IMR-90 (cell line): ENCODE measurements at regions not wholly inside any gene's neighbourhood (a gene's known extent, or its start where the extent isn't known, plus 50 kb on each side); places are given as distances from the start of the nearest gene placed in this dataset.
A peak's percentile ranks its signal among the peaks of the same experiment; 100 is the strongest.

ENCODE experiments used
- ATAC-seq: fragments of 200-7000 bp; cut with Tn5 transposase; 2 replicates; pipeline ENCODE4 v1.9.1; 2020; ENCODE audit warnings: low read depth, mild to moderate bottlenecking, moderate library complexity
- BruUV-seq: library from RNA; stranded (reverse); fragments of 400-500 nt; replicated peaks from 2 replicates; lab custom pipeline; 2021; lab: Mats Ljungman, UMichigan
- CTCF ChIA-PET: fragments of 300-600 bp; formaldehyde crosslinking; extraction: SDS; loops from one replicate; lab custom pipeline; 2021; ENCODE audit warnings: antibody characterized with exemption; lab: Yijun Ruan, JAX
- POLR2A ChIA-PET: fragments of 300-600 bp; sonication (Branson Sonifier 250); formaldehyde crosslinking; loops from one replicate; lab custom pipeline; 2022; ENCODE audit warnings: antibody characterized with exemption; ENCODE audit not compliant: unreplicated experiment; lab: Charles Lee
- DNase-seq: peaks from one replicate; pipeline ENCODE4 v3.0.0; 2013
- H2AFZ ChIP-seq: replicated peaks from 2 replicates; pipeline ENCODE3; 2013; ENCODE audit warnings: low read length, mild to moderate bottlenecking; ENCODE audit not compliant: poor library complexity
- H2AK5ac ChIP-seq: 2 replicates; pipeline ENCODE4 v1.6.1; 2013; ENCODE audit warnings: low read depth, low read length, inconsistent platforms
- H2AK9ac ChIP-seq: replicated peaks from 2 replicates; pipeline ENCODE3; 2013; ENCODE audit warnings: mild to moderate bottlenecking, low read depth, low read length, moderate library complexity; ENCODE audit not compliant: poor library complexity
- H2BK120ac ChIP-seq: 2 replicates; pipeline ENCODE4 v1.6.1; 2013; ENCODE audit warnings: low read depth, low read length, inconsistent platforms
- H2BK15ac ChIP-seq: 3 replicates; pipeline ENCODE4 v1.6.1; 2013; ENCODE audit warnings: low read depth, low read length, inconsistent platforms
- H2BK20ac ChIP-seq: 2 replicates; pipeline ENCODE4 v1.6.1; 2013; ENCODE audit warnings: low read depth, mild to moderate bottlenecking, inconsistent platforms, low read length, moderate library complexity
- H2BK5ac ChIP-seq: 2 replicates; pipeline ENCODE4 v1.6.1; 2013; ENCODE audit warnings: mild to moderate bottlenecking, low read depth, low read length, inconsistent platforms; ENCODE audit not compliant: poor library complexity, severe bottlenecking
- H3K14ac ChIP-seq: replicated peaks from 2 replicates; pipeline ENCODE4 v1.6.1; 2013; ENCODE audit warnings: low read depth, low read length, inconsistent platforms
- H3K18ac ChIP-seq: 2 replicates; pipeline ENCODE4 v1.6.1; 2013; ENCODE audit warnings: low read depth, low read length, control low read depth
- H3K23ac ChIP-seq: 2 replicates; pipeline ENCODE4 v1.6.1; 2013; ENCODE audit warnings: low read depth, low read length, inconsistent platforms
- H3K27ac ChIP-seq: 2 replicates; pipeline ENCODE4 v1.5.1; 2013; ENCODE audit warnings: mild to moderate bottlenecking, control low read depth, low read length; ENCODE audit not compliant: insufficient read depth
- H3K27me3 ChIP-seq: 2 replicates; pipeline ENCODE4 v1.6.1; 2013; ENCODE audit warnings: low read length; ENCODE audit not compliant: control insufficient read depth, insufficient read depth
- H3K36me3 ChIP-seq: 2 replicates; pipeline ENCODE4 v1.6.1; 2013; ENCODE audit warnings: low read length, mixed read lengths; ENCODE audit not compliant: control insufficient read depth, insufficient read depth
- H3K4ac ChIP-seq: 2 replicates; pipeline ENCODE4 v1.6.1; 2013; ENCODE audit warnings: low read depth, low read length, inconsistent platforms
- H3K4me1 ChIP-seq: 2 replicates; pipeline ENCODE4 v1.6.1; 2013; ENCODE audit warnings: low read length, mixed read lengths; ENCODE audit not compliant: control insufficient read depth, insufficient read depth
- H3K4me2 ChIP-seq: 2 replicates; pipeline ENCODE4 v1.6.1; 2013; ENCODE audit warnings: low read depth, mild to moderate bottlenecking, control low read depth, low read length, moderate library complexity
- H3K4me3 ChIP-seq: 2 replicates; pipeline ENCODE4 v1.5.1; 2013; ENCODE audit warnings: low read depth, mild to moderate bottlenecking, control low read depth, low read length, moderate library complexity; ENCODE audit not compliant: insufficient read depth
- H3K56ac ChIP-seq: 2 replicates; pipeline ENCODE4 v1.6.1; 2013; ENCODE audit warnings: low read length, inconsistent platforms; ENCODE audit not compliant: insufficient read depth; ENCODE audit errors: extremely low read depth
- H3K79me1 ChIP-seq, 2 experiments: 2 replicates each; pipeline ENCODE4 v1.6.1; 2013; ENCODE audit warnings: low read length in 2 of 2, inconsistent platforms in 1 of 2, low read depth in 1 of 2
- H3K9ac ChIP-seq: 2 replicates; pipeline ENCODE4 v1.6.1; 2013; ENCODE audit warnings: low read depth, low read length, control low read depth
- H3K9me1 ChIP-seq: 2 replicates; pipeline ENCODE4 v1.6.1; 2013; ENCODE audit warnings: low read length, inconsistent platforms; ENCODE audit not compliant: insufficient read depth
- H3K9me3 ChIP-seq: 2 replicates; pipeline ENCODE4 v1.6.1; 2013; ENCODE audit warnings: low read length; ENCODE audit not compliant: control insufficient read depth, insufficient read depth
- H4K20me1 ChIP-seq: 2 replicates; pipeline ENCODE4 v1.6.1; 2013; ENCODE audit warnings: low read length, inconsistent platforms; ENCODE audit not compliant: insufficient read depth
- H4K5ac ChIP-seq: 2 replicates; pipeline ENCODE4 v1.6.1; 2013; ENCODE audit warnings: mild to moderate bottlenecking, low read depth, low read length, control low read depth
- H4K8ac ChIP-seq, 2 experiments: 2 replicates each; pipeline ENCODE4 v1.6.1; 2013; ENCODE audit warnings: low read depth in 2 of 2, low read length in 2 of 2, control low read depth in 1 of 2, inconsistent platforms in 1 of 2
- H4K91ac ChIP-seq: 2 replicates; pipeline ENCODE4 v1.6.1; 2013; ENCODE audit warnings: low read depth, low read length, inconsistent platforms; ENCODE audit not compliant: insufficient read depth
- ELK1 ChIP-seq: fragments of 150-350 bp; IDR thresholded peaks from 2 replicates; pipeline ENCODE4 v1.6.1; 2016; ENCODE audit warnings: low read depth, mild to moderate bottlenecking, low read length, moderate library complexity, borderline replicate concordance
- MAFK ChIP-seq: IDR thresholded peaks from 2 replicates; pipeline ENCODE4 v1.6.1; 2012; ENCODE audit warnings: low read depth, low read length, improper control_type of control experiment
- MXI1 ChIP-seq: IDR thresholded peaks from 2 replicates; pipeline ENCODE4 v1.6.1; 2012; ENCODE audit warnings: low read depth, mild to moderate bottlenecking, low read length, moderate library complexity, borderline replicate concordance
- NFE2L2 ChIP-seq: fragments of 150-350 bp; IDR thresholded peaks from 2 replicates; pipeline ENCODE4 v1.6.1; 2016; ENCODE audit warnings: low read depth, mild to moderate bottlenecking, low read length
- WGBS, 2 experiments: methylation state at CpG; one replicate each; pipeline versions ENCODE4 v1.1.5 to v1.1.7; 2013; ENCODE audit warnings: missing lambda C conversion rate in 2 of 2; ENCODE audit not compliant: insufficient read length in 1 of 2; ENCODE audit errors: extremely low coverage in 2 of 2; 5-methylcytosine and 5-hydroxymethylcytosine counted together
- dilution Hi-C: fragments of 300-500 bp; cut with HindIII; formaldehyde crosslinking; loops from one replicate; pipeline ENCODE4 v1.14.3; 2018; ENCODE audit warnings: low sequenced_read_pairs; ENCODE audit not compliant: unreplicated experiment
- in situ Hi-C: fragments of 300-500 bp; cut with MboI; formaldehyde crosslinking; loops from 3 replicates; pipeline ENCODE4 v1.14.3; 2019; ENCODE audit warnings: low sequenced_read_pairs, inconsistent platforms, mixed read lengths
- intact Hi-C: fragments of 100-400 bp; cut with micrococcal nuclease; formaldehyde crosslinking; loops from 2 replicates; pipeline ENCODE4 v1.10.0; 2022

GRCh38 chr2:226652983-226653765 lies 146.4 kb downstream of the IRS1 start:
- H3K4me3 ChIP-seq: no peak overlapping the region
- peak overlapping the region; percentile 67; the same call in 1 of the 2 replicates for H3K23ac ChIP-seq
- in situ Hi-C loops: loop anchor here (10.0 kb wide), 1 partner anchor 142 kb away; the partner anchor contains the start of gene IRS1
- peak overlapping the region; percentile 66 for H2BK120ac ChIP-seq
- DNase-seq: peak; percentile 42
- peaks cover 24% of the 10 kb centered on the region for H3K4me1 ChIP-seq
- H3K9ac ChIP-seq: no peak overlapping the region
- no peaks in the 10 kb centered on the region for H4K20me1 ChIP-seq
- intact Hi-C loops: loop anchor here (5.0 kb wide), 3 partner anchors 126 to 226 kb away; no protein-coding TSS in a partner anchor
- H3K9me1 ChIP-seq: peaks cover 11% of the 10 kb centered on the region
- H3K79me1 ChIP-seq: peaks cover 10 to 20% of the 10 kb centered on the region in 2 experiments
- no peak overlapping the region for H2AK9ac ChIP-seq
- H3K4me2 ChIP-seq: peak overlapping the region; percentile 57; the same call in 1 of the 2 replicates
- no peak for ATAC-seq
- WGBS, 2 experiments: no CpG with 5 or more reads among the region's 1 CpG
- peak overlapping the region; percentile 91 for H2AK5ac ChIP-seq
- H2BK5ac ChIP-seq: peak overlapping the region; percentile 76
- POLR2A ChIA-PET: no interaction called here
- peak overlapping the region; percentile 56 to 77; a peak in 3 of 4 replicates for H4K8ac ChIP-seq
- H3K14ac ChIP-seq: peak overlapping the region; percentile 78
- no TSS peak for BruUV-seq
- CTCF ChIA-PET: interaction anchor here (0.6 kb wide), 1 partner anchor 29 kb away, joined by 3 read pairs; no protein-coding TSS in a partner anchor
- H3K4ac ChIP-seq: peak overlapping the region; percentile 81
- peak overlapping the region; percentile 85 for H2BK20ac ChIP-seq
- no peak overlapping the region for H2AFZ ChIP-seq
- H3K18ac ChIP-seq: peak overlapping the region; percentile 76
- peaks cover 3% of the 10 kb centered on the region for H3K9me3 ChIP-seq
- TF ChIP-seq MAFK (no peak), NFE2L2 (no peak), ELK1 (no peak), MXI1 (no peak)
- peak overlapping the region; percentile 79; the same call in 1 of the 2 replicates for H4K5ac ChIP-seq
- dilution Hi-C loops: no loop called here
- no peaks in the 10 kb centered on the region for H3K27me3 ChIP-seq
- peak overlapping the region; percentile 50; the same call in 1 of the 2 replicates for H4K91ac ChIP-seq
- peak overlapping the region; percentile 27; the same call in 1 of the 2 replicates for H3K27ac ChIP-seq
- H3K36me3 ChIP-seq: no peaks in the 10 kb centered on the region
- H3K56ac ChIP-seq: peak overlapping the region; percentile 8; the same call in 1 of the 2 replicates
- peak overlapping the region; percentile 88 for H2BK15ac ChIP-seq
